Brain microvascular endothelial cell (primary cell): ENCODE measurements at regions not wholly inside any gene's neighbourhood (a gene's known extent, or its start where the extent isn't known, plus 50 kb on each side); places are given as distances from the start of the nearest gene placed in this dataset.

Experiments
- DNase-seq: peaks from one replicate; pipeline ENCODE4 v3.0.0-alpha.2; 2020
- H3K27ac ChIP-seq: fragments of 250-450 bp; sonication (Bioruptor Pico); 2 replicates; pipeline ENCODE4 v1.5.1; 2020; ENCODE audit warnings: mild to moderate bottlenecking, moderate library complexity
- H3K27me3 ChIP-seq: fragments of 250-450 bp; sonication (Bioruptor Pico); replicated peaks from 2 replicates; pipeline ENCODE4 v1.5.1; 2020; ENCODE audit warnings: mild to moderate bottlenecking
- H3K36me3 ChIP-seq: fragments of 250-450 bp; sonication (Bioruptor Pico); replicated peaks from 2 replicates; pipeline ENCODE4 v1.5.1; 2020; ENCODE audit warnings: mild to moderate bottlenecking
- H3K4me3 ChIP-seq: 2 replicates; pipeline ENCODE4 v1.5.1; 2011; ENCODE audit warnings: low read depth, mild to moderate bottlenecking, control low read depth, low read length, moderate library complexity
- in situ Hi-C: cut with HindIII; loops from 2 replicates; pipeline ENCODE4 v1.10.0; 2017; ENCODE audit warnings: low sequenced_read_pairs, low pct_ligation_motif_present
- TF ChIP-seq, protein P1 (sequence below): IDR thresholded peaks from 2 replicates; pipeline ENCODE4 v1.5.1; 2011; ENCODE audit warnings: low read depth, mild to moderate bottlenecking, moderate library complexity, low read length, control low read depth, inconsistent platforms; ENCODE audit errors: missing control alignments

DNA sequence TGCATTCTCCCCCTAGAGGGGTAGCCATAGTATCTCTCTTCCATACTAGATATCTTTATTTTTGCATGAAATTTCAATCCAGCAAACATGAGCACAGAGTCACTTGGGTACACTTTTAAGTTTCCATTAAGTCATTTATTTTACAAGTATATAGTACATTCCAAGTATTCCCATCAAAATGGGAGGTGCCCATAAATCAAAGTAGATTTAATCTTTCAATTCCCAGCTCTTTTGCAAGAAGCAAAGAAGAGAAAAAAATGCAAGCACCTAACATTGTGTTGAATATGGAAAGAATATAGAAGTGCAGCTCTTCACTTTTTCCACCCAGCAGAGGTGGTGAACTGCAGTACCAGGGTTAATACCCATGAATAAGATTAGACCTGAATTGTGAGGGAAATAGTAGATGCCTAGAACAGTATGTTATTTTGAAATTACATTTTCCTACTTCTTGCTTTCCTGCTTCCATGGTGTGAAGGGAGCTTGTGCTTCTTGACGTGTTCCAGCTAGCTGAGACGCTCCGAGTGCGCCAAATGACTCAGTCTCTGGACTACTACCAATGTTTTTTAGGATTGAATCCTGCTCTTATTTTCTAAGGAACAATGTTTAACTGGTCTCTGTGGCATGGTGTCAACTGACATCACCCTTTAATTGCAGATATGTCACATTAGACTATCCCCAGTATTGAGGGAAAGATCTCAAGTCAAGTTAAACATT is 151.1 kb upstream of the MAF start:
- Histone ChIP-seq H3K27me3 (no peaks in the 10 kb centered on the region), H3K27ac (no peak overlapping the region), H3K36me3 (no peaks in the 10 kb centered on the region), H3K4me3 (no peak overlapping the region)
- TF ChIP-seq, protein P1, sequence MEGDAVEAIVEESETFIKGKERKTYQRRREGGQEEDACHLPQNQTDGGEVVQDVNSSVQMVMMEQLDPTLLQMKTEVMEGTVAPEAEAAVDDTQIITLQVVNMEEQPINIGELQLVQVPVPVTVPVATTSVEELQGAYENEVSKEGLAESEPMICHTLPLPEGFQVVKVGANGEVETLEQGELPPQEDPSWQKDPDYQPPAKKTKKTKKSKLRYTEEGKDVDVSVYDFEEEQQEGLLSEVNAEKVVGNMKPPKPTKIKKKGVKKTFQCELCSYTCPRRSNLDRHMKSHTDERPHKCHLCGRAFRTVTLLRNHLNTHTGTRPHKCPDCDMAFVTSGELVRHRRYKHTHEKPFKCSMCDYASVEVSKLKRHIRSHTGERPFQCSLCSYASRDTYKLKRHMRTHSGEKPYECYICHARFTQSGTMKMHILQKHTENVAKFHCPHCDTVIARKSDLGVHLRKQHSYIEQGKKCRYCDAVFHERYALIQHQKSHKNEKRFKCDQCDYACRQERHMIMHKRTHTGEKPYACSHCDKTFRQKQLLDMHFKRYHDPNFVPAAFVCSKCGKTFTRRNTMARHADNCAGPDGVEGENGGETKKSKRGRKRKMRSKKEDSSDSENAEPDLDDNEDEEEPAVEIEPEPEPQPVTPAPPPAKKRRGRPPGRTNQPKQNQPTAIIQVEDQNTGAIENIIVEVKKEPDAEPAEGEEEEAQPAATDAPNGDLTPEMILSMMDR = no peak
- in situ Hi-C loops = no loop called here
- no peak for DNase-seq

GRCh38 chr16:79750311-79750710 is 149.8 kb upstream of the MAF start:
- Histone ChIP-seq H3K36me3 (no peaks in the 10 kb centered on the region), H3K27me3 (no peaks in the 10 kb centered on the region), H3K27ac (no peak overlapping the region), H3K4me3 (no peak overlapping the region)
- DNase-seq = no peak
- TF ChIP-seq, protein P1 = no peak
- in situ Hi-C loops = no loop called here

DNA sequence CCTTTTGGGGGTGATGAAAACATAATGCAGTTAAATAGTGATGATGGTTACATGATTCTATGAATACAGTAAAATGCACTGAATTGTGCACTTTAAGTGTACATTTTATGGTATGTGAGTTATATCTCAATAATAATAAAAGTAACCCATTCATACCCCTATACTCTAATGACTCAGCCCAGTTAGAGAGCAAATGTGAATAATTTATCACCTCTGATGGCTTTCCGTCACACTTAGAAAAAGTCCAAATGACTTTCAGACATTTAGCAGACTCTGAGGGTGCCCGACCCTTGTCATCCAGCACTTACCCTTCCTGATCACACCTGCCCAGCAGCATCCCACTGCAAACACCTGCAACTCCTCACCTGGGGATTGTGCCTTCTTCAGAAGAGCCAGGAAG is 148.1 kb upstream of the MAF start:
- in situ Hi-C loops = no loop called here
- no peak overlapping the region for H3K27ac ChIP-seq
- no peaks in the 10 kb centered on the region for H3K27me3 ChIP-seq
- no peaks in the 10 kb centered on the region for H3K36me3 ChIP-seq
- no peak for DNase-seq
- TF ChIP-seq, protein P1 = no peak
- no peak overlapping the region for H3K4me3 ChIP-seq

DNA sequence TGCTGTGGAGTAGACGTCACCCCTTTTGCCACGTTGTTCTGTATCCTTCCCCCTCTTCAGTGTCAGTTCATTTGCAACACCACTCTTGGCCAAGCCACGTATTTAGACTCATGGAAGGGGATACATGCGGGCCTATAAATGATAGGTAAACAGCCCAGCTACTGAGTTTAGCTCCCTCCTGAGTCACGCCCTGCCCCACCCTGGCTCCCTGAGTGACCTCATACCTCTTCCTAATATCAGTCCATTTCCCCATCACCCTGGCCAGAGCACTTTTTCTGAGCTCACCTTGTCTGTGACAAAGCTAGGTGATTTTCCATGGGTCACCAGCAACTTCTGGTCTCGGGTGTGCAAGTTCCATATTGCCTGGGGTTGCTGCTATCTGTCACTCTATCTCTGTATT is 147.2 kb upstream of the MAF start:
- H3K27ac ChIP-seq = no peak overlapping the region
- TF ChIP-seq, protein P1 = no peak
- no peak for DNase-seq
- no peak overlapping the region for H3K4me3 ChIP-seq
- in situ Hi-C loops = no loop called here
- H3K36me3 ChIP-seq = no peaks in the 10 kb centered on the region
- H3K27me3 ChIP-seq = no peaks in the 10 kb centered on the region

DNA sequence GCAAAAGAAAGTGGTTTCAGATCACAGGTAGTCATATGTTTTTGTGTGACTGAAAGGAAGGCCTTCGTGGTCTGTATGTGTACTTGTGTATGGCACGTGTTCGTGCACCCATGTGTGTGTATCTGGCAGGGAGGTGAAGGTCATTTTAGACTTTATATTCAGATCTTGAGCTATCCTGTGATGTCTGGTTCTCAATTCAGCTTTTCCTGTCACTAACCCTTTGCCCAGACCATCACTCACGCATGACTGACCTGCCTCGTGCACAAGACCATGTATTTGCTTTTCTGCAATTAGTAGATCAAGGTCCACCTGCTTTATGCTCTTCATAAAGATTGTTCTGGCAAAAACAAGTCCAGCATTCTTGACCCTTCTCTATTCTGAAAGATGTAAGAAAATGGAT is 139.7 kb upstream of the MAF start:
- no peaks in the 10 kb centered on the region for H3K36me3 ChIP-seq
- H3K27ac ChIP-seq = no peak overlapping the region
- DNase-seq = no peak
- no peaks in the 10 kb centered on the region for H3K27me3 ChIP-seq
- in situ Hi-C loops = no loop called here
- H3K4me3 ChIP-seq = no peak overlapping the region
- TF ChIP-seq, protein P1 = no peak

- DNase-seq = no peak
- no peak overlapping the region for H3K27ac ChIP-seq
- in situ Hi-C loops = no loop called here
- TF ChIP-seq, protein P1 = no peak
- no peak overlapping the region for H3K4me3 ChIP-seq
- no peaks in the 10 kb centered on the region for H3K27me3 ChIP-seq
- H3K36me3 ChIP-seq = no peaks in the 10 kb centered on the region
Measured at GRCh38 chr16:79735271-79735670, 134.7 kb upstream of the MAF start.
